A549 (cell line): ENCODE measurements at regions not wholly inside any gene's neighbourhood (a gene's known extent, or its start where the extent isn't known, plus 50 kb on each side); places are given as distances from the start of the nearest gene placed in this dataset.

Source experiments
- ATAC-seq, 2 experiments: fragments of 200-7000 bp in 1 of 2; fragments of >200 bp in 1 of 2; cut with Nextera tagmentation in 1 of 2; cut with Tn5 transposase in 1 of 2; 3 replicates each; pipeline versions ENCODE4 v1.8.0 to v1.9.1; 2018 to 2020; ENCODE audit warnings: mild to moderate bottlenecking in 1 of 2, moderate library complexity in 1 of 2
- CTCF ChIA-PET: fragments of 300-600 bp; sonication (Branson Sonifier 250); formaldehyde crosslinking; extraction: SDS; loops from one replicate; lab custom pipeline; 2021; ENCODE audit warnings: antibody characterized with exemption, inconsistent platforms; lab: Yijun Ruan, JAX
- POLR2A ChIA-PET: fragments of 350-600 bp; formaldehyde crosslinking; extraction: SDS; loops from one replicate; lab custom pipeline; 2021; ENCODE audit warnings: antibody characterized with exemption, inconsistent platforms; lab: Yijun Ruan, JAX
- DNase-seq, 2 experiments: peaks; one replicate each; pipeline versions ENCODE4 v3.0.0 to v3.0.0-alpha.2; 2011 to 2016; ENCODE audit warnings: low read depth in 1 of 2, low spot score in 1 of 2
- FAIRE-seq: peaks from 2 replicates; lab custom pipeline; 2011; peaks lifted over from hg19 to GRCh38; lab: Jason Lieb, UNC
- H3K27ac ChIP-seq, 2 experiments: fragments of >200 bp; sonication (Bioruptor Twin); formaldehyde crosslinking; 3 replicates each; pipeline ENCODE4 v1.5.1; 2016 to 2017
- H3K4me1 ChIP-seq: fragments of >200 bp; sonication (Bioruptor Twin); formaldehyde crosslinking; 3 replicates; pipeline ENCODE4 v1.6.1; 2016
- H3K4me2 ChIP-seq: fragments of >200 bp; sonication (Bioruptor Twin); formaldehyde crosslinking; 3 replicates; pipeline ENCODE4 v1.6.1; 2016
- H3K4me3 ChIP-seq: fragments of >200 bp; sonication (Bioruptor Twin); formaldehyde crosslinking; 3 replicates; pipeline ENCODE4 v1.5.1; 2016
- H3K9me3 ChIP-seq: fragments of >200 bp; sonication (Bioruptor Twin); formaldehyde crosslinking; 3 replicates; pipeline ENCODE4 v1.6.1; 2016
- BHLHE40 ChIP-seq: IDR thresholded peaks from 2 replicates; pipeline ENCODE4 v1.6.1; 2012; ENCODE audit warnings: low read depth, low read length, inconsistent platforms
- CBX8 ChIP-seq: fragments of 200-600 bp; sonication (generic); IDR thresholded peaks from 2 replicates; pipeline ENCODE4 v1.6.1; 2016
- CEBPB ChIP-seq, 2 experiments: fragments of >200 bp in 1 of 2; sonication (Bioruptor Twin) in 1 of 2; formaldehyde crosslinking in 1 of 2; IDR thresholded peaks; 2 replicates each; pipeline ENCODE4 v1.6.1; 2012 to 2016
- CHD2 ChIP-seq: fragments of 150-350 bp; IDR thresholded peaks from 2 replicates; pipeline ENCODE4 v1.6.1; 2014; ENCODE audit warnings: low read length; ENCODE audit not compliant: partially characterized antibody
- FOSB ChIP-seq: fragments of 250-450 bp; sonication (Bioruptor Pico); IDR thresholded peaks from 2 replicates; pipeline ENCODE4 v1.5.0; 2020; ENCODE audit warnings: mild to moderate bottlenecking, moderate library complexity
- FOSL2 ChIP-seq, 2 experiments: fragments of 450-650 bp in 1 of 2; fragments of >200 bp in 1 of 2; sonication (Bioruptor Twin) in 1 of 2; formaldehyde crosslinking; IDR thresholded peaks; 2 replicates each; pipeline versions ENCODE4 v1.5.0 to v1.6.1; 2016 to 2020; ENCODE audit warnings: mild to moderate bottlenecking in 1 of 2, moderate library complexity in 1 of 2
- HDAC2 ChIP-seq: fragments of 200-600 bp; sonication (generic); IDR thresholded peaks from 2 replicates; pipeline ENCODE4 v1.6.1; 2016
- HEYL ChIP-seq: fragments of 250-450 bp; sonication (Bioruptor Pico); IDR thresholded peaks from 2 replicates; pipeline ENCODE4 v1.8.0; 2021; ENCODE audit warnings: mild to moderate bottlenecking, moderate library complexity
- HOXA7 ChIP-seq: fragments of 250-450 bp; sonication (Bioruptor Pico); IDR thresholded peaks from 2 replicates; pipeline ENCODE4 v1.5.0; 2020; ENCODE audit warnings: mild to moderate bottlenecking, moderate library complexity
- HOXB5 ChIP-seq: fragments of 250-450 bp; sonication (Bioruptor Pico); IDR thresholded peaks from 2 replicates; pipeline ENCODE4 v1.5.0; 2020; ENCODE audit warnings: mild to moderate bottlenecking, moderate library complexity
- JUN ChIP-seq, 2 experiments: fragments of >200 bp; sonication (Bioruptor Twin); formaldehyde crosslinking; IDR thresholded peaks; 2 replicates in 1 of 2; 3 replicates in 1 of 2; pipeline ENCODE4 v1.6.1; 2016 to 2017
- JUNB ChIP-seq: fragments of >200 bp; sonication (Bioruptor Twin); formaldehyde crosslinking; IDR thresholded peaks from 2 replicates; pipeline ENCODE4 v1.6.1; 2016
- KDM5A ChIP-seq: fragments of 200-600 bp; sonication (generic); IDR thresholded peaks from 2 replicates; pipeline ENCODE4 v1.6.1; 2016; ENCODE audit warnings: antibody characterized with exemption, mild to moderate bottlenecking
- NFE2L2 ChIP-seq: fragments of 150-350 bp; conservative IDR thresholded peaks from 2 replicates; pipeline ENCODE4 v1.6.1; 2014; ENCODE audit warnings: low read length
- NR3C1 ChIP-seq: fragments of >200 bp; sonication (Bioruptor Twin); formaldehyde crosslinking; IDR thresholded peaks from 3 replicates; pipeline ENCODE4 v1.6.1; 2017
- PHF8 ChIP-seq: fragments of 200-600 bp; sonication (generic); IDR thresholded peaks from 2 replicates; pipeline ENCODE4 v1.6.1; 2016; ENCODE audit warnings: low read depth, mild to moderate bottlenecking, antibody characterized with exemption, moderate library complexity, borderline replicate concordance
- POLR2AphosphoS2 ChIP-seq: conservative IDR thresholded peaks from 2 replicates; pipeline ENCODE4 v1.6.1; 2012; ENCODE audit warnings: low read length, improper control_type of control experiment, inconsistent platforms
- RCOR1 ChIP-seq: fragments of 150-350 bp; IDR thresholded peaks from 2 replicates; pipeline ENCODE4 v1.6.1; 2014; ENCODE audit warnings: antibody characterized with exemption, low read length, low read depth
- RNF2 ChIP-seq: fragments of 200-600 bp; sonication (generic); IDR thresholded peaks from 2 replicates; pipeline ENCODE4 v1.6.1; 2016; ENCODE audit warnings: low read depth, mild to moderate bottlenecking, antibody characterized with exemption, moderate library complexity, borderline replicate concordance
- SMC3 ChIP-seq: fragments of >200 bp; sonication (Bioruptor Twin); formaldehyde crosslinking; IDR thresholded peaks from 3 replicates; pipeline ENCODE4 v1.6.1; 2018; ENCODE audit warnings: inconsistent platforms
- TP53 ChIP-seq: fragments of 250-450 bp; sonication (Bioruptor Pico); IDR thresholded peaks from 2 replicates; pipeline ENCODE4 v1.5.0; 2021; ENCODE audit warnings: mild to moderate bottlenecking, moderate library complexity
- WGBS: methylation state at CpG from one replicate; pipeline ENCODE4 v1.1.6; 2017; ENCODE audit errors: missing lambda C conversion rate; 5-methylcytosine and 5-hydroxymethylcytosine counted together
- TF ChIP-seq, protein P1 (sequence below): fragments of 250-450 bp; sonication (Bioruptor Pico); IDR thresholded peaks from 2 replicates; pipeline ENCODE4 v1.5.0; 2021; ENCODE audit warnings: mild to moderate bottlenecking, moderate library complexity, borderline replicate concordance
- TF ChIP-seq, protein P2 (sequence below): fragments of >200 bp; sonication (Bioruptor Twin); formaldehyde crosslinking; IDR thresholded peaks from 3 replicates; pipeline ENCODE4 v1.5.1; 2016
- TF ChIP-seq, protein P3 (sequence below): fragments of 450-650 bp; IDR thresholded peaks from 2 replicates; pipeline ENCODE4 v1.6.1; 2014; ENCODE audit warnings: antibody characterized with exemption
- TF ChIP-seq, protein P4 (sequence below): fragments of 150-350 bp; IDR thresholded peaks from 2 replicates; pipeline ENCODE4 v1.6.1; 2014; ENCODE audit warnings: low read depth, mild to moderate bottlenecking, low read length
- TF ChIP-seq, protein P5 (sequence below): fragments of >200 bp; sonication (Bioruptor Twin); formaldehyde crosslinking; IDR thresholded peaks from 3 replicates; pipeline ENCODE4 v1.6.1; 2016
- TF ChIP-seq, protein P6 (sequence below): IDR thresholded peaks from 2 replicates; pipeline ENCODE4 v1.6.1; 2012; ENCODE audit warnings: low read depth, borderline replicate concordance

DNA sequence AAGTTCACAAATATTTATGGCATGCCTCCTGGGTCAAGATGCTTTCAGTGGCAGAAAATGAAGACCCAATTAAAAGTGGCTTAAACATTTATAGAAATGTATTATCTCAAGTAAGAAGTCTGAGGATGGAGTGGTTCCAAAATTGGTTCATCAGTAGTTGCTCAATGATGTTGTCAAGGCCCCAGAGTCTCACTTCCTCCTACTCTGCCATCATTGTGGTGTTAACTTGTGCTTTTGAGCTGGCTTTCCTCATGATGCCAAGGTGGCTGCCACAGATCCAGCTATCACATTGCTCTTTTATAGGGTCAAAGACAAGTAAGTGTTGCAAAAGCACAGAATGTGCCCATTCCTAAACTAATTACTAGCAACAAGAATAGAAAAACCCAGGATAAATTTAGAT is 404.6 kb upstream of the NRP1 start:
- Histone ChIP-seq H3K4me3 (no peak overlapping the region), H3K4me2 (no peak overlapping the region), H3K27ac (no peak overlapping the region), H3K9me3 (no peaks in the 10 kb centered on the region), H3K4me1 (0 out of 3 replicates have a peak, but pooled peaks cover 5% of the 10 kb centered on the region)
- DNase-seq (no peak), ATAC-seq (no peak), FAIRE-seq (no peak)
- no peak for TF ChIP-seq TP53 (CRISPR knock-in tag)
- TF ChIP-seq, protein P1, sequence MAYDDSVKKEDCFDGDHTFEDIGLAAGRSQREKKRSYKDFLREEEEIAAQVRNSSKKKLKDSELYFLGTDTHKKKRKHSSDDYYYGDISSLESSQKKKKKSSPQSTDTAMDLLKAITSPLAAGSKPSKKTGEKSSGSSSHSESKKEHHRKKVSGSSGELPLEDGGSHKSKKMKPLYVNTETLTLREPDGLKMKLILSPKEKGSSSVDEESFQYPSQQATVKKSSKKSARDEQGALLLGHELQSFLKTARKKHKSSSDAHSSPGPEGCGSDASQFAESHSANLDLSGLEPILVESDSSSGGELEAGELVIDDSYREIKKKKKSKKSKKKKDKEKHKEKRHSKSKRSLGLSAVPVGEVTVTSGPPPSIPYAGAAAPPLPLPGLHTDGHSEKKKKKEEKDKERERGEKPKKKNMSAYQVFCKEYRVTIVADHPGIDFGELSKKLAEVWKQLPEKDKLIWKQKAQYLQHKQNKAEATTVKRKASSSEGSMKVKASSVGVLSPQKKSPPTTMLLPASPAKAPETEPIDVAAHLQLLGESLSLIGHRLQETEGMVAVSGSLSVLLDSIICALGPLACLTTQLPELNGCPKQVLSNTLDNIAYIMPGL (CRISPR knock-in tag), result no peak
- TF ChIP-seq, protein P2, sequence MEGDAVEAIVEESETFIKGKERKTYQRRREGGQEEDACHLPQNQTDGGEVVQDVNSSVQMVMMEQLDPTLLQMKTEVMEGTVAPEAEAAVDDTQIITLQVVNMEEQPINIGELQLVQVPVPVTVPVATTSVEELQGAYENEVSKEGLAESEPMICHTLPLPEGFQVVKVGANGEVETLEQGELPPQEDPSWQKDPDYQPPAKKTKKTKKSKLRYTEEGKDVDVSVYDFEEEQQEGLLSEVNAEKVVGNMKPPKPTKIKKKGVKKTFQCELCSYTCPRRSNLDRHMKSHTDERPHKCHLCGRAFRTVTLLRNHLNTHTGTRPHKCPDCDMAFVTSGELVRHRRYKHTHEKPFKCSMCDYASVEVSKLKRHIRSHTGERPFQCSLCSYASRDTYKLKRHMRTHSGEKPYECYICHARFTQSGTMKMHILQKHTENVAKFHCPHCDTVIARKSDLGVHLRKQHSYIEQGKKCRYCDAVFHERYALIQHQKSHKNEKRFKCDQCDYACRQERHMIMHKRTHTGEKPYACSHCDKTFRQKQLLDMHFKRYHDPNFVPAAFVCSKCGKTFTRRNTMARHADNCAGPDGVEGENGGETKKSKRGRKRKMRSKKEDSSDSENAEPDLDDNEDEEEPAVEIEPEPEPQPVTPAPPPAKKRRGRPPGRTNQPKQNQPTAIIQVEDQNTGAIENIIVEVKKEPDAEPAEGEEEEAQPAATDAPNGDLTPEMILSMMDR, result no peak
- TF ChIP-seq NR3C1, result no peak
- TF ChIP-seq HEYL, result no peak
- no peak for TF ChIP-seq RNF2
- no peak for TF ChIP-seq JUNB
- TF ChIP-seq, protein P3, sequence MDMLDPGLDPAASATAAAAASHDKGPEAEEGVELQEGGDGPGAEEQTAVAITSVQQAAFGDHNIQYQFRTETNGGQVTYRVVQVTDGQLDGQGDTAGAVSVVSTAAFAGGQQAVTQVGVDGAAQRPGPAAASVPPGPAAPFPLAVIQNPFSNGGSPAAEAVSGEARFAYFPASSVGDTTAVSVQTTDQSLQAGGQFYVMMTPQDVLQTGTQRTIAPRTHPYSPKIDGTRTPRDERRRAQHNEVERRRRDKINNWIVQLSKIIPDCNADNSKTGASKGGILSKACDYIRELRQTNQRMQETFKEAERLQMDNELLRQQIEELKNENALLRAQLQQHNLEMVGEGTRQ, result no peak
- no peak for TF ChIP-seq BHLHE40
- TF ChIP-seq RCOR1, result no peak
- no peak for TF ChIP-seq POLR2AphosphoS2
- no peak for TF ChIP-seq HOXB5 (CRISPR knock-in tag)
- TF ChIP-seq SMC3, result no peak
- TF ChIP-seq CHD2, result no peak
- TF ChIP-seq PHF8, result no peak
- ChIA-PET CTCF (no interaction called here), POLR2A (no interaction called here)

DNA sequence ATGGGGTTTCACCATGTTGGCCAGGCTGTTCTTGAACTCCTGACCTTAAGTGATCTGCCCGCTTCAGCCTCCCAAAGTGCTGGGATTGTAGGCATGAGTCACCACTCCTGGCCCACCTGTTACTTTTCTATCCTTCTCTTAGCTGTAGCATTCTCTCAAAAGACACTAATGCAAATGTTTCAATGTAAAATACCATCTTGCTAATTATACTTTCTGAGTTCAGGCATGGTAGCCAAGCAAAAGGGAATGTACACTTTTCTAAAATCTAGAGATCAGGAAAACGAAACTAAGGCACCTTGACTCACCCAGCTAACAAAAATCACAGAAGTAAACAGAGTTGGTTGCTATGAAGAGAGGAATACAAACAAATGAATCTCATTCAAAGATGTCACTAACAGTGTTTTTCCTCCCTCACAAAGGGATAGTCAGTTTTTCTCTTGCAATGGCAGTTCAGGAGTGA is 401.0 kb upstream of the NRP1 start:
- Histone ChIP-seq H3K9me3 (no peaks in the 10 kb centered on the region), H3K4me1 (peaks cover 16% of the 10 kb centered on the region; the same call in 2 of the 3 replicates), H3K27ac (no peak overlapping the region), H3K4me2 (peak overlapping the region; percentile 20), H3K4me3 (no peak overlapping the region)
- ATAC-seq, result peak in 1 of 2 experiments; percentile 23; a peak in 2 of 6 replicates
- WGBS, result 25% methylated on average over 2 of the region's 2 CpGs
- ChIA-PET POLR2A (no interaction called here), CTCF (no interaction called here)
- TF ChIP-seq CEBPB (IDR thresholded peaks at IDR 0.05) (no peak), FOSL2 (IDR thresholded peaks at IDR 0.05) (no peak), FOSL2 (CRISPR knock-in tag; IDR thresholded peaks at IDR 0.05) (peak; percentile 53)
- FAIRE-seq, result no peak
- DNase-seq, result peak in 1 of 2 experiments; percentile 41

DNA sequence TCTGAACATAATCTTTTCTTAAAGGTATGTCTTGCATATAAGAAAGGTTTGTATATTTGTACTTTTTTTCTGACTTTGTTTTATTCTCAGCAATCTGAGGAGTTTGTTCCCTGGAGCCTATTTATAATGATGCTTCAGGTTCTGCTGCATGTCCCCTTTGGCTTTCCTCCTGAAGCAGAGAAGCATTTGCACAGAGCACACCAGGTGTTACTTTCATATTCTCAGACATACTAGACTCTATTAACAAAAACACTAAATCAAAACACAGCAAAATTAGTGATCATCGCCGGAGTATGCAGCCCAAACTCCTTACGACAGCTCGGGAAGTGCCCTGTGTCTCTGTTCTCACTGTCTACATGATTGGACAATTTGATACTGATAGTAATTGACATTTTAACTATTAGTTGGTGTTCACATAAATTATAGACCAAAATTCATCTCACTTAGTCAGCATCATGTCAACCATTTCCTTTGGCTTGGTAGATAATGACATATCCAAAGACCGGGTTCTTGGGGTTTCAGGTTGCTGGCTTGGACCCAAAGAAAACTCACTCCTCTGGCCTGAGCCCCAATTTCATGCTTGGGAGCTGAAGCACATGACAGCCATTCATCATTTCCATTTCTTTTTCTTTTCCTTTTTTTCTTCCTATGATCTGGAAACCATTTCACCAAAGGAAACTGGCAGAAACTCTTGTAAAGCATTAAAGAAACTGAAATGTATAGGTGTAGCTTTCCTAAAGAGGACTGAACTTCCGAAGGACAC is 400.1 kb upstream of the NRP1 start:
- 88% methylated on average over 6 of the region's 6 CpGs for WGBS
- FAIRE-seq, result no peak
- H3K4me2 ChIP-seq, result no peak overlapping the region
- no peak for ATAC-seq
- H3K27ac ChIP-seq, result no peak overlapping the region
- H3K9me3 ChIP-seq, result no peaks in the 10 kb centered on the region
- ChIA-PET CTCF (no interaction called here), POLR2A (no interaction called here)
- no peak for DNase-seq
- H3K4me3 ChIP-seq, result no peak overlapping the region
- peaks cover 16% of the 10 kb centered on the region; the same call in 2 of the 3 replicates for H3K4me1 ChIP-seq
- TF ChIP-seq CEBPB (IDR thresholded peaks at IDR 0.05) (no peak), CBX8 (no peak), HEYL (no peak), NFE2L2 (no peak), HDAC2 (no peak), JUN (IDR thresholded peaks at IDR 0.05) (no peak), FOSL2 (IDR thresholded peaks at IDR 0.05) (no peak), FOSL2 (CRISPR knock-in tag; IDR thresholded peaks at IDR 0.05) (no peak), FOSB (CRISPR knock-in tag) (no peak), HOXA7 (CRISPR knock-in tag) (no peak), RCOR1 (no peak), KDM5A (no peak)
- TF ChIP-seq, protein P4, sequence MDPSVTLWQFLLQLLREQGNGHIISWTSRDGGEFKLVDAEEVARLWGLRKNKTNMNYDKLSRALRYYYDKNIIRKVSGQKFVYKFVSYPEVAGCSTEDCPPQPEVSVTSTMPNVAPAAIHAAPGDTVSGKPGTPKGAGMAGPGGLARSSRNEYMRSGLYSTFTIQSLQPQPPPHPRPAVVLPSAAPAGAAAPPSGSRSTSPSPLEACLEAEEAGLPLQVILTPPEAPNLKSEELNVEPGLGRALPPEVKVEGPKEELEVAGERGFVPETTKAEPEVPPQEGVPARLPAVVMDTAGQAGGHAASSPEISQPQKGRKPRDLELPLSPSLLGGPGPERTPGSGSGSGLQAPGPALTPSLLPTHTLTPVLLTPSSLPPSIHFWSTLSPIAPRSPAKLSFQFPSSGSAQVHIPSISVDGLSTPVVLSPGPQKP, result no peak
- TF ChIP-seq, protein P5, sequence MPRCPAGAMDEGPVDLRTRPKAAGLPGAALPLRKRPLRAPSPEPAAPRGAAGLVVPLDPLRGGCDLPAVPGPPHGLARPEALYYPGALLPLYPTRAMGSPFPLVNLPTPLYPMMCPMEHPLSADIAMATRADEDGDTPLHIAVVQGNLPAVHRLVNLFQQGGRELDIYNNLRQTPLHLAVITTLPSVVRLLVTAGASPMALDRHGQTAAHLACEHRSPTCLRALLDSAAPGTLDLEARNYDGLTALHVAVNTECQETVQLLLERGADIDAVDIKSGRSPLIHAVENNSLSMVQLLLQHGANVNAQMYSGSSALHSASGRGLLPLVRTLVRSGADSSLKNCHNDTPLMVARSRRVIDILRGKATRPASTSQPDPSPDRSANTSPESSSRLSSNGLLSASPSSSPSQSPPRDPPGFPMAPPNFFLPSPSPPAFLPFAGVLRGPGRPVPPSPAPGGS, result no peak
- TF ChIP-seq, protein P6, sequence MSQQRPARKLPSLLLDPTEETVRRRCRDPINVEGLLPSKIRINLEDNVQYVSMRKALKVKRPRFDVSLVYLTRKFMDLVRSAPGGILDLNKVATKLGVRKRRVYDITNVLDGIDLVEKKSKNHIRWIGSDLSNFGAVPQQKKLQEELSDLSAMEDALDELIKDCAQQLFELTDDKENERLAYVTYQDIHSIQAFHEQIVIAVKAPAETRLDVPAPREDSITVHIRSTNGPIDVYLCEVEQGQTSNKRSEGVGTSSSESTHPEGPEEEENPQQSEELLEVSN, result no peak
